Kidney (tissue), 13 donors: ENCODE measurements at regions not wholly inside any gene's neighbourhood (a gene's known extent, or its start where the extent isn't known, plus 50 kb on each side); places are given as distances from the start of the nearest gene placed in this dataset.
A peak's percentile ranks its signal among the peaks of the same experiment; 100 is the strongest.

Experiments
- DNase-seq, 5 donors: peaks; one replicate each; pipeline ENCODE4 v3.0.0-alpha.2; 2013 to 2020
- FAIRE-seq: peaks from 2 replicates; lab custom pipeline; 2012; peaks lifted over from hg19 to GRCh38; lab: Jason Lieb, UNC
- H3K27ac ChIP-seq, 2 donors: one replicate each; pipeline ENCODE4 v1.7.0; 2013; ENCODE audit warnings: low read depth in 2 of 2, low read length in 2 of 2, inconsistent platforms in 1 of 2
- H3K27me3 ChIP-seq: one replicate; pipeline ENCODE4 v1.7.1; 2013; ENCODE audit warnings: low read length, inconsistent platforms; ENCODE audit not compliant: control insufficient read depth, insufficient read depth
- H3K36me3 ChIP-seq, 3 donors: one replicate each; pipeline versions ENCODE4 v1.7.0 to v1.7.1; 2013; ENCODE audit warnings: low read length in 3 of 3, control low read depth in 1 of 3, inconsistent platforms in 1 of 3; ENCODE audit not compliant: insufficient read depth in 3 of 3, control insufficient read depth in 2 of 3
- H3K4me1 ChIP-seq, 3 donors: one replicate each; pipeline versions ENCODE4 v1.7.0 to v1.7.1; 2013; ENCODE audit warnings: low read length in 3 of 3, inconsistent platforms in 1 of 3, low read depth in 1 of 3; ENCODE audit not compliant: control insufficient read depth in 2 of 3, insufficient read depth in 2 of 3
- H3K4me3 ChIP-seq, 3 donors: one replicate each; pipeline versions ENCODE4 v1.7.0 to v1.8.1; 2013; ENCODE audit warnings: low read length in 3 of 3, control low read depth in 1 of 3, inconsistent platforms in 1 of 3
- H3K9ac ChIP-seq, 3 donors: one replicate each; pipeline versions ENCODE4 v1.7.0 to v1.7.1; 2013; ENCODE audit warnings: low read length in 3 of 3, control low read depth in 1 of 3, inconsistent platforms in 1 of 3
- H3K9me3 ChIP-seq, 3 donors: one replicate each; pipeline versions ENCODE4 v1.7.0 to v1.7.1; 2013; ENCODE audit warnings: low read length in 3 of 3, control low read depth in 1 of 3, inconsistent platforms in 1 of 3; ENCODE audit not compliant: control insufficient read depth in 2 of 3, insufficient read depth in 1 of 3
- CTCF ChIP-seq: IDR thresholded peaks from 3 replicates; pipeline ENCODE4 v1.5.1; 2012; ENCODE audit warnings: mild to moderate bottlenecking, moderate library complexity, borderline replicate concordance; ENCODE audit not compliant: insufficient read depth; ENCODE audit errors: extremely low read depth
- intact Hi-C: fragments of 100-400 bp; cut with DNase I; formaldehyde crosslinking; loops from one replicate; pipeline ENCODE4 v1.11.1; 2022
- donor health status: control.
- donor health status: control.
- donor health status: control.
- donor health status: control.
- donor health status: control.
- donor health status: DM: yes; HTN: yes; CAD: no.
- donor health status: Normal renal cell carcinoma (clear cell type).

- H3K4me3 ChIP-seq = no peak overlapping the region
- TF ChIP-seq CTCF = no peak
- H3K4me1 ChIP-seq = no peaks in the 10 kb centered on the region
- no peaks in the 10 kb centered on the region for H3K36me3 ChIP-seq
- FAIRE-seq = no peak
- H3K27me3 ChIP-seq = no peaks in the 10 kb centered on the region
- no peak overlapping the region for H3K9ac ChIP-seq
- intact Hi-C loops = no loop called here
- no peak for DNase-seq
- no peaks in the 10 kb centered on the region for H3K9me3 ChIP-seq
- no peak overlapping the region for H3K27ac ChIP-seq
Observed at GRCh38 chr2:155109527-155109926, 411.0 kb downstream of the KCNJ3 start.

GRCh38 chr2:155100261-155100660 lies 401.8 kb downstream of the KCNJ3 start:
- TF ChIP-seq CTCF = no peak
- H3K4me3 ChIP-seq = no peak overlapping the region
- DNase-seq = no peak
- H3K27me3 ChIP-seq = no peaks in the 10 kb centered on the region
- no peak overlapping the region for H3K27ac ChIP-seq
- no peaks in the 10 kb centered on the region for H3K9me3 ChIP-seq
- H3K4me1 ChIP-seq = no peaks in the 10 kb centered on the region
- H3K36me3 ChIP-seq = no peaks in the 10 kb centered on the region
- H3K9ac ChIP-seq = no peak overlapping the region
- intact Hi-C loops = no loop called here
- FAIRE-seq = no peak

- Histone ChIP-seq H3K27me3 (no peaks in the 10 kb centered on the region), H3K36me3 (no peaks in the 10 kb centered on the region), H3K27ac (no peak overlapping the region), H3K4me1 (no peaks in the 10 kb centered on the region), H3K9me3 (no peaks in the 10 kb centered on the region), H3K9ac (no peak overlapping the region), H3K4me3 (no peak overlapping the region)
- intact Hi-C loops = no loop called here
- no peak for TF ChIP-seq CTCF
- DNase-seq (peak in 3 of 5 donors; percentile 7 to 32 (median 17)), FAIRE-seq (no peak)
Observed at GRCh38 chr2:155099784-155100183, 401.3 kb downstream of the KCNJ3 start.

GRCh38 chr2:155095613-155096012 lies 397.1 kb downstream of the KCNJ3 start:
- H3K4me1 ChIP-seq = no peaks in the 10 kb centered on the region
- H3K9ac ChIP-seq = no peak overlapping the region
- H3K27me3 ChIP-seq = no peaks in the 10 kb centered on the region
- DNase-seq = no peak
- H3K9me3 ChIP-seq = no peaks in the 10 kb centered on the region
- no peak overlapping the region for H3K27ac ChIP-seq
- FAIRE-seq = no peak
- intact Hi-C loops = no loop called here
- no peak overlapping the region for H3K4me3 ChIP-seq
- no peaks in the 10 kb centered on the region for H3K36me3 ChIP-seq
- TF ChIP-seq CTCF = no peak
